ENCODE measurements at regions not wholly inside any gene's neighbourhood (a gene's known extent, or its start where the extent isn't known, plus 50 kb on each side); places are given as distances from the start of the nearest gene placed in this dataset.

- no peaks in the 10 kb centered on the region for H4K20me1 ChIP-seq (ENCODE audit: low read depth)
- no peaks in the 10 kb centered on the region for H3K36me3 ChIP-seq
- no peak overlapping the region for H3K27ac ChIP-seq
- no peak for TF ChIP-seq EZH2 (IDR thresholded peaks at IDR 0.05)
- TF ChIP-seq EZH2phosphoT487 (IDR thresholded peaks at IDR 0.05), result no peak
- no peak for TF ChIP-seq CTCF (IDR thresholded peaks at IDR 0.05)
- no peak overlapping the region for H3K27ac Mint-ChIP-seq
- no peak overlapping the region for H3K4me3 Mint-ChIP-seq
- peaks cover 7% of the 10 kb centered on the region for H3K27me3 Mint-ChIP-seq (ENCODE audit: insufficient read depth, low read depth)
- no peaks in the 10 kb centered on the region for H3K79me2 ChIP-seq (ENCODE audit: low read depth)
- no peaks in the 10 kb centered on the region for H3K36me3 Mint-ChIP-seq
- no peaks in the 10 kb centered on the region for H3K27me3 ChIP-seq
- H3K4me1 Mint-ChIP-seq, result peaks cover 19% of the 10 kb centered on the region
- H3K4me2 ChIP-seq, result no peak overlapping the region
- H3K4me1 ChIP-seq, result peaks cover 9% of the 10 kb centered on the region
- H2AFZ ChIP-seq (replicated peaks), result no peak overlapping the region
- no peak overlapping the region for H3K9ac ChIP-seq
- H3F3A ChIP-seq (ENCODE audit: low read depth), result no peaks in the 10 kb centered on the region
- no peaks in the 10 kb centered on the region for H3K9me3 Mint-ChIP-seq
- no peak overlapping the region for H3K4me3 ChIP-seq
- no peaks in the 10 kb centered on the region for H3K9me3 ChIP-seq (ENCODE audit: low read depth)
- no peak for DNase-seq (ENCODE audit: low spot score)
Observed at GRCh38 chr20:61053487-61053886, 198.6 kb upstream of the CDH4 start.

- Mint-ChIP-seq H3K27me3 (ENCODE audit: insufficient read depth, low read depth) (peaks cover 5% of the 10 kb centered on the region), H3K27ac (no peak overlapping the region), H3K4me3 (no peak overlapping the region), H3K36me3 (no peaks in the 10 kb centered on the region), H3K9me3 (no peaks in the 10 kb centered on the region), H3K4me1 (peaks cover 19% of the 10 kb centered on the region)
- Histone ChIP-seq H3K9ac (no peak overlapping the region), H3K4me2 (no peak overlapping the region), H3K27ac (no peak overlapping the region), H3K4me1 (peaks cover 9% of the 10 kb centered on the region), H3K4me3 (no peak overlapping the region), H2AFZ (replicated peaks) (no peak overlapping the region), H3F3A (ENCODE audit: low read depth) (no peaks in the 10 kb centered on the region), H3K79me2 (ENCODE audit: low read depth) (no peaks in the 10 kb centered on the region), H4K20me1 (ENCODE audit: low read depth) (no peaks in the 10 kb centered on the region), H3K27me3 (no peaks in the 10 kb centered on the region), H3K36me3 (no peaks in the 10 kb centered on the region), H3K9me3 (ENCODE audit: low read depth) (no peaks in the 10 kb centered on the region)
- no peak for TF ChIP-seq EZH2 (IDR thresholded peaks at IDR 0.05)
- no peak for DNase-seq (ENCODE audit: low spot score)
Observed at GRCh38 chr20:61053889-61054288, 198.2 kb upstream of the CDH4 start.

GRCh38 chr20:61054411-61054810 lies 197.7 kb upstream of the CDH4 start:
- no peak overlapping the region for H3K9ac ChIP-seq
- H3K79me2 ChIP-seq (ENCODE audit: low read depth), result no peaks in the 10 kb centered on the region
- H3K36me3 Mint-ChIP-seq, result no peaks in the 10 kb centered on the region
- no peaks in the 10 kb centered on the region for H3K36me3 ChIP-seq
- H3K4me3 Mint-ChIP-seq, result no peak overlapping the region
- H3K4me3 ChIP-seq, result no peak overlapping the region
- no peaks in the 10 kb centered on the region for H3K9me3 Mint-ChIP-seq
- H3K4me1 Mint-ChIP-seq, result peaks cover 19% of the 10 kb centered on the region
- no peak overlapping the region for H3K27ac ChIP-seq
- TF ChIP-seq EZH2 (IDR thresholded peaks at IDR 0.05), result no peak
- TF ChIP-seq CTCF (IDR thresholded peaks at IDR 0.05), result no peak
- H3K27me3 ChIP-seq, result no peaks in the 10 kb centered on the region
- no peak overlapping the region for H3K4me2 ChIP-seq
- H4K20me1 ChIP-seq (ENCODE audit: low read depth), result no peaks in the 10 kb centered on the region
- DNase-seq (ENCODE audit: low spot score), result no peak
- no peak overlapping the region for H3K27ac Mint-ChIP-seq
- no peak overlapping the region for H2AFZ ChIP-seq (replicated peaks)
- H3F3A ChIP-seq (ENCODE audit: low read depth), result no peaks in the 10 kb centered on the region
- H3K9me3 ChIP-seq (ENCODE audit: low read depth), result no peaks in the 10 kb centered on the region
- H3K27me3 Mint-ChIP-seq (ENCODE audit: insufficient read depth, low read depth), result peaks cover 5% of the 10 kb centered on the region
- peaks cover 9% of the 10 kb centered on the region for H3K4me1 ChIP-seq

- TF ChIP-seq EZH2 (IDR thresholded peaks at IDR 0.05) (no peak), CTCF (IDR thresholded peaks at IDR 0.05) (no peak), EZH2phosphoT487 (IDR thresholded peaks at IDR 0.05) (no peak)
- peaks cover 5% of the 10 kb centered on the region for H3K27me3 Mint-ChIP-seq (ENCODE audit: insufficient read depth, low read depth)
- Histone ChIP-seq H3K4me3 (no peak overlapping the region), H3F3A (ENCODE audit: low read depth) (no peaks in the 10 kb centered on the region), H3K27me3 (peaks cover 4% of the 10 kb centered on the region), H3K9me3 (ENCODE audit: low read depth) (no peaks in the 10 kb centered on the region), H4K20me1 (ENCODE audit: low read depth) (no peaks in the 10 kb centered on the region), H3K4me2 (no peak overlapping the region), H3K9ac (no peak overlapping the region), H3K4me1 (peaks cover 9% of the 10 kb centered on the region), H2AFZ (replicated peaks) (no peak overlapping the region), H3K79me2 (ENCODE audit: low read depth) (no peaks in the 10 kb centered on the region), H3K27ac (no peak overlapping the region), H3K36me3 (no peaks in the 10 kb centered on the region)
- peaks cover 19% of the 10 kb centered on the region for H3K4me1 Mint-ChIP-seq
- no peaks in the 10 kb centered on the region for H3K36me3 Mint-ChIP-seq
- no peak for DNase-seq (ENCODE audit: low spot score)
- H3K27ac Mint-ChIP-seq, result no peak overlapping the region
- no peak overlapping the region for H3K4me3 Mint-ChIP-seq
- no peaks in the 10 kb centered on the region for H3K9me3 Mint-ChIP-seq
Observed at GRCh38 chr20:61055180-61056010, 196.7 kb upstream of the CDH4 start.
